Adrenal gland (tissue), 5 donors: ENCODE measurements at regions not wholly inside any gene's neighbourhood (a gene's known extent, or its start where the extent isn't known, plus 50 kb on each side); places are given as distances from the start of the nearest gene placed in this dataset.

ENCODE experiments used
- CTCF ChIP-seq, 6 experiments: fragments of 450-650 bp in 4 of 6; fragments of 200-600 bp in 2 of 6; sonication (generic) in 1 of 6; IDR thresholded peaks; 1 replicate in 5 of 6; 2 replicates in 1 of 6; pipeline versions ENCODE4 v1.5.1 to v1.8.0; 2016 to 2021; ENCODE audit warnings: antibody characterized with exemption in 6 of 6, mild to moderate bottlenecking in 2 of 6, moderate library complexity in 1 of 6
- POLR2A ChIP-seq, 2 donors: fragments of 450-650 bp; IDR thresholded peaks; one replicate each; pipeline ENCODE4 v1.6.1; 2017; ENCODE audit warnings: antibody characterized with exemption in 2 of 2, mild to moderate bottlenecking in 2 of 2, moderate library complexity in 1 of 2
- donor health status: DM: no; HTN: no; CAD: no.

- TF ChIP-seq CTCF (IDR thresholded peaks at IDR 0.05) = no peak
- TF ChIP-seq POLR2A (IDR thresholded peaks at IDR 0.05) = no peak
These were observed 142.4 kb upstream of the TMC3 start for GRCh38 chr15:81516461-81516860.
